ENCODE measurements at regions not wholly inside any gene's neighbourhood (a gene's known extent, or its start where the extent isn't known, plus 50 kb on each side); places are given as distances from the start of the nearest gene placed in this dataset.
A peak's percentile ranks its signal among the peaks of the same experiment; 100 is the strongest.

GRCh38 chr13:31896427-31896826 is 135.1 kb upstream of the FRY start:
- no peak for DNase-seq

GRCh38 chr13:31898378-31899071 is 133.0 kb upstream of the FRY start:
- DNase-seq, result no peak

DNA sequence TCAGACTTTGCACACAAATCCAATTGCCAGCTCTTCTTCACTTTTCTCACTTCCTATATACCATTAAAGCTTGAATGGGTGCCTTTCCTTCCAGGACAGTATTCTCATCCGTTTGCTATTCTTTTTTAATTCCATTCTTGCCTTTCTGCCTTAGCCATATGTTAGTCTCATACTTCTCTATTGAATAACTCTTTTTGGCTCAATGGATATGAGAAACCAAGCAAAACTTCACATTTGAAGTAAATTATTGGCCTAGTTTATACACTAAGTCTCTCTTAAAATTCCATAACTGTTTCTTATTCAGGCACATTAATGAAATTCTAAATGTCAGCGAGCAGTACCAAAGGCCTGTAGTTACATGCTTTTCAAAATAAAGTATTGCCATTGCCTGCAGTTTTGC is 129.6 kb upstream of the FRY start:
- DNase-seq, result no peak

DNA sequence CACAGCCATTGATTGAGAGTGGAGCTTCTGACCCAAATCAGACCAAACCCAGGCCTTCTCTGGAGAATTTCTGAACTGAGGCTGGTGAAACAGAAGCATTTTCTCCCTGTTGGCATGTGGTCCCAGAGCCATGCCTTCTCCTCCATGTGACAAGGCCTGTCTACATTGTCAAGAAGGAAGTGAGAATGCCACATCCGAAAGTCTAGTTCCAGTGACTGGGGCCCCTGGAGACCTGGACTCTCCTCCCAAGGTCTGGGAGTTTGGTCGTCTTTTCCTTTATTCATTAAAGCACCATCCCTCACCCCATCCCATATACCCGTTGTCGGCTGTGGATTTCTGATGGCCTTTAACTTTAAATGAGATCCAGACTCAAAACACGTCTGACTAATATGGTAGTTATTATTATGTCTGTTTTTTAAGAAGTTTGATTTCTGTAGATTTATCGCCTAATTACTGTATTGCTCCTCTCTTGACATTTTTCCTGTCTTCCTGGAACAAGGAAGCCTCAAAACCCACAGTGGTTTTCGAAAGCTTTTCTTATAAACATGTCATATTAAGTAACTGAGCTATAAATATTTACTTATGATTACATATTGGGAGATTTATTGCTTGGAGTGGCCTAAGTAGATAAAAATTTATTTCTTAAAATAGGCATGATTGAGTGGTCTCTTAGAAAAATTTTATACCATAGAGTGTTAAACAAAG is 128.3 kb upstream of the FRY start:
- DNase-seq, result no peak

GRCh38 chr13:31904941-31905824 is 126.4 kb upstream of the FRY start:
- DNase-seq, result no peak

GRCh38 chr13:31905961-31906360 is 125.6 kb upstream of the FRY start:
- no peak for DNase-seq

GRCh38 chr13:31908696-31909411 is 122.7 kb upstream of the FRY start:
- no peak for DNase-seq

DNA sequence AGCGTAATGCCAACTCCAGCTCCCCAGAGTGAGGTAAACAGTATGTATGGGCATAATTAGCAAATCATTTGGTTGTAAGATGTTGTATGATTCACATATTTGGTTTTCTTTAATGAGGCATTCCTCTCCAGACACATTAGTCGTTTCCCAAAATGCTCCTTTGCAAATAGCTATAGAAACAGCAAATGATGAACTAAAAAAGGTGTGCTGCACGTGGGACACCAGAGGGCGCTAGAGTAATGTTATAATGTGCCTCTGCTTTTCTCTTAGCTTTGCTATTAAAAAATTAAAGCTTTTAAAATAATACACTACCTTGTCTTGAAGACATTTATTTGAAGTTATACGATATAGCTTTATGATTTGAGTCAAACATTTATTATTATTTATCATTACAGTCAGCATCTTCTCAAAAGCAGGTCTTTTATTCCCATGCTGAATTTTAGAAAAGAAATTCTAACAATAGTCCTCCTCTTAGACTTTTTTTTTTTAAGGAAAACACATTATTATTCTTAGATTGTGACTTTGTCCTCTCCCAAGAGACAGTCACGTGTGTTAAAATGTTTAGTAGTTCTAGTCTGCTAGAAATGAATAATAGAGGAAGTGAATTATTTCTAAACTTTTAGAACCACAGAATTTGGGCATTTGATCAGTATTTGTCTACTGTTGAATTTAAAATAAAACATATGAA is 121.6 kb upstream of the FRY start:
- peak; percentile 69 for DNase-seq

DNA sequence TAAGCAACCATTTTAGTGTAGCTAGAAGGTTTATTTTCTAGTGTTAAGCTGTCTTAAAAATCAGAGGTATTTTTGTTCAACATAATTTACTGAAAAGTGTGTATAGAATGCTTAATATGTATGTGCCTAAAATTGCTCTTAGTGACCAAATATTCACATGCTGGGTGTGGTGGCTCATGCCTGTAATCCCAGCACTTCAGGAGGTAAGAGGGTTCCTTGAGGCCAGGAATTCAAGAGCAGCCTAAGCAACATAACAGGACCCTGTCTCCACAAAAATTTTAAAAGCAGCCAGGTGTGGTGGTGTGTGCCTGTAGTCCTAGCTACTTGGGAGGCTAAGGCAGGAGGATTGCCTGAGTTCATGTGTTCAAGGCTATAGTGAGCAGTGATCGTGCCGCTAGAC is 120.9 kb upstream of the FRY start:
- DNase-seq, result no peak

DNA sequence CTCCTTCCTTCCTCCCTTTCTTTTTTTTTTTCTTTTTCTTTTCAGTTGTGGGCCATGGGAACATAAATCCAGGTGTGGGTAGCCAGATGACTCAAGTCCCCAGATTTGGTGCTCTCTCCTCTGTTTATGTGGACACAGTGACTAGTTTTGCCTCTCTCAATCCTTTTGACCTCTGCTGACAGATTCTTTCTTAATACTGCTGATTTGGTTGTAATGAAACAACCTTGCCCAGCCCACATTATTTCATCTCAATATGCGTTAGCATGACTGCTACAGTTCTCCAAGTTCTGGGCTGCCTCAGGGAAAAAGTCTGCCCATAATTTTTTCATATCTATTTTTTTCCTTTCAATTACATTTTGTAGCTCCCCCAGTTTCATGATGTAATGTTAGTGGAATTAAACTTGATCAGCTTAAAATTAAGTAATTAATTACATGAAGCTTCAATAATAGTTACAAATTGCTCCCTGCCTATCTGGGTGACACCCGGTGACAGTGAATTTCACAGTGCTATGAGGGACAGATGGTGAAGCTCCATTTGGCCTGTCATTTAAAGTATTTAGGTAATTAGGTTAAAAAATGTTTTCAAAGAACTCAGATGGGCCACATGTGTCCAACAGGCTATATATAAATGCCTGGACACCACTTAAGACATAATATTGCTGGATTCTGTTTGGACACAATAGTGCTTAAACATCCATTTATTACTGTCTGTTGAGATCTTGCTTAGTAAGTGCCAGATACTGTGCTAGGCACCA is 118.8 kb upstream of the FRY start:
- DNase-seq, result no peak

DNA sequence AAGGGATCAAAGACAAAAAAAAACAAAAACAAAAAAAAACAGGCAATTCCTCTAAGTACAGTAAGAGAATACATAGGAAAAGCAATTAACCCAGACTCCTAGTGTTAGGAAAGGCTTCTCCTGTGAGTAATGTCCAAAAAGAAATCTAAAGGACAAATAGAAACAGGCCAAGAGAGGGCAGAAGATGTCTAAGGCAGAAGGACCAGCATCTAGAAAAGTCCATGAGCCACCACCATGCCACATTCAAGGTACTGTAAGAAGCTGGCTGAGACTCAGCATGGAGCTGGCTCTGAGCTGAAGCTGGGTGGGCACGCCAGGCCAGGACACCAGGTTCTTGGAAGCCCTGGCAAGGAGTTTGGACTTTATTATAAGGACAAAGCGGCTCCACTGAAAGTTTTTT is 118.1 kb upstream of the FRY start:
- DNase-seq, result no peak

GRCh38 chr13:31914843-31915242 is 116.7 kb upstream of the FRY start:
- no peak for DNase-seq

GRCh38 chr13:31918707-31919106 is 112.9 kb upstream of the FRY start:
- DNase-seq, result no peak

DNA sequence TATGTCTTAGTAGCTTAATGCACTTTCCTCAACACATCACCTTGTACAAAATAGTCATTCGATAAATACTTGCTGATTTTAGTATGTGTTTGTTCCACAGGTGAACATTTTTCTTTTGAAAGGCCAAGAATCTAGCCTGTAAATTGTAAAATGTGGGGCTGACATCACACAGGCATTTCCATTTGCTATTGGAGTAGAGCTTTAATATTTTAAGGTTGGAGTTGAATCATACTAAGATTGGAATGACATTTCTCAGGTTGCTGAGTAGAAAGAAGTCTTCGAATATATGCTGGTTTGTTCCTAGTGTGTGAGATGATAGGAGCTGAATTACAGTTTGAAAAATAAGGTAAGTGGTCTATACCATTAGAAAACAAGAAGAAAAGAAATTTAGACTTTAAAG is 112.3 kb upstream of the FRY start:
- no peak for DNase-seq

- DNase-seq, result no peak
These were observed 111.4 kb upstream of the FRY start for GRCh38 chr13:31919971-31920726.

GRCh38 chr13:31920727-31921100 is 110.9 kb upstream of the FRY start:
- no peak for DNase-seq

DNA sequence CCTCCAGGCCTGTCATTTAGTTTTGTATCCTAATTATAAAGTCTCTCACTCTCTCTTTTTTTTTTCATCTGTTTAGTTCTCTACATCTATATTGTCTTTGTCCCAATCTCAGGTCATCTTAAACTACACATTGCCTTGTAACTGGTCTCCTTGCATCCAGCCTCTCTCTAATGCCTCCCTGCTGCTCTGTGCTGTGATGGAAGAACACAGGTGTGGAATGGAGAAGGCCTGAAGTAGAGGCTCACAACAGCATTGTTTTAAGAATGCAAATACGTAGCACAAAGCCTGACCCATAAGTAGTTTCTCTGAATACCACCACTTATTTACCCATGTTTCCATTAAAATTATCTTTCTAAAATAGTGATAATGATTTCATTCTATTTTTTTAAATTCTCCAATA is 108.8 kb upstream of the FRY start:
- no peak for DNase-seq

DNA sequence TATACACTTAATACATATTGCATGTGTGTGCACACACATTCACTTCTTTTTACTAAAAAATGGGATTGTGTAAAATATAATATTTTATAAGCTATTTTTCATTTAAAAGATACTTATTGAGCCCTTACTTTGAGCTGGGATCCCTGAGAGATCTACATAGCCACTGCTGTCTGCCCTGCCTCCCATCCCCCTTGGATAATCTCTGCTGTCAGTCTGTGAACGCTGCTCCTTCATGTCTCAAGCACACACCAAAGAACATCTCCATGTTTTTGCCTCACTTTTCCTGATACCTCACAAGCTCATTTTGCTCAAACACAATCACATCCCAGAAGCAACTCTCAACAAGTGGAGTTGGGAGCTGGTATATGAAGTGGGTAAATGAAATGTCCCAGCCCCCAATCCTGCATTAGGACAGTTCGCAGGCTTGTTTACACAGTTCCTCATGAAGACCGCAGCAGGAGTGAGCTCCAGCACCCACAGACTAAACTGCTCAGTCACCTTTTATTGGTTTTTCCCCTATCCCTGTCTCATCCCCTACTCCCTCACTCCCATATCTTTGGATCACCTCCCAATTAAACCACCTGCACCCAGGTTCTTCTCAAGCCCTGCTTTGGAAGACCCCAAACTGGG is 108.3 kb upstream of the FRY start:
- no peak for DNase-seq

DNA sequence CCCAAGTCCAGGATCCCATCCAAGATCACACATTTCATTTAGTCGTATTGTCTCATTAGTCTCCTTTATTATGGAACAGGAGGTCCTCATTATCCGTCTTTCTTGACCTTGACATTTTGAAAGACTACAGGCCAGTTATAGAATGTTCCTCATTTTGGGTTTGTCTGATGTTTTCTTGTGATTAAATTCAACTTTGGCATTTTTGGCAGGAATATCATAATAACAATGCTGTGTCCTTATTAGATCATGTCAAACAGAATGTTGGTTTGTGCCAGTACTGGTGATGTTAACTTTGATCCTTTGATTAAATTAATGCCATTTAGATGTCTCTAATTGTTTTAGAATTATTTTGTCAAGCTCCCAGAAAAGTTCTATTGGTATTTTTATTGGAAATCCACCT is 106.5 kb upstream of the FRY start:
- DNase-seq, result no peak

GRCh38 chr13:31927219-31927653 is 104.3 kb upstream of the FRY start:
- DNase-seq, result no peak

Measured in renal pelvis (tissue), 1 donor.